ENCODE measurements at regions not wholly inside any gene's neighbourhood (a gene's known extent, or its start where the extent isn't known, plus 50 kb on each side); places are given as distances from the start of the nearest gene placed in this dataset.
A peak's percentile ranks its signal among the peaks of the same experiment; 100 is the strongest.

DNA sequence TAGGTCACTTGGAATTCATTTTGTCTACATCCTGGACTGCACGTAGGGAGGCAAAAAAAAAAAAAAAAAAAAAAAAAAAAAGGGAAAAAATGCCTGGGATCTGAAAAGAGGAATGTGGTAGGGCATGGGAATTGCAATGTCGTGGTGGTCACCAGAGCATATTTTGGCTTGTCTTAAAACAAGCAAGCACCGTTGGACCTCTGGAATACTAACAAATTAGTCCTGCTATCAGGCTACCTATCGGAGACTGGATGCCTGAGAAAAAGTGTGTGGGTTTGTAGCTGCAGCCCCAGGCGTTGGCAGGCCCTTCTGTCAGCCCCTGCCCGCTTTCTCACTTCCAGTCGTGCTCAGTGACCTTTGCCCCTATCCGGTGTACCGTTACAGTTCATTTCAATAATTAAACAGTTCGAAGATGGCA is 588.5 kb upstream of the ZEB2 start:
- Histone ChIP-seq H3K27me3 (ENCODE audit: control insufficient read depth in 1 of 2, insufficient read depth in 1 of 2, low read length in 2 of 2) (no peaks in the 10 kb centered on the region), H3K9me3 (ENCODE audit: control insufficient read depth, low read length) (no peaks in the 10 kb centered on the region), H2AK5ac (ENCODE audit: low read length, severe bottlenecking) (no peak overlapping the region), H2BK120ac (ENCODE audit: low read depth, low read length) (no peak overlapping the region), H3K4me3 (ENCODE audit: insufficient read depth in 1 of 2, low read depth in 1 of 2, low read length in 2 of 2) (no peak overlapping the region), H3K14ac (ENCODE audit: low read length in 2 of 2) (no peak overlapping the region), H3K18ac (ENCODE audit: low read depth in 1 of 2, low read length in 2 of 2) (peak overlapping the region in 1 of 2 experiments; percentile 37), H3K79me1 (replicated peaks; ENCODE audit: low read length, poor library complexity, severe bottlenecking) (no peaks in the 10 kb centered on the region), H2BK5ac (ENCODE audit: low read depth, low read length, poor library complexity, severe bottlenecking) (no peak overlapping the region), H2BK15ac (ENCODE audit: low read depth, poor library complexity, severe bottlenecking) (no peak overlapping the region), H3K4me2 (ENCODE audit: low read length, poor library complexity, severe bottlenecking) (no peak overlapping the region), H4K91ac (ENCODE audit: low read length) (no peak overlapping the region), H2BK12ac (ENCODE audit: low read length in 2 of 2) (peak overlapping the region in 1 of 2 experiments; percentile 7), H3K4ac (ENCODE audit: low read depth in 1 of 2, low read length in 2 of 2) (no peak overlapping the region), H3K36me3 (ENCODE audit: control insufficient read depth in 1 of 2, insufficient read depth in 2 of 2, low read depth in 1 of 2, low read length in 2 of 2) (no peaks in the 10 kb centered on the region), H3K4me1 (ENCODE audit: control insufficient read depth, insufficient read depth, low read depth, low read length) (no peaks in the 10 kb centered on the region), H3K9ac (ENCODE audit: low read length) (no peak overlapping the region), H4K8ac (ENCODE audit: low read length) (no peak overlapping the region), H2AFZ (ENCODE audit: low read depth, low read length) (no peak overlapping the region), H3K27ac (ENCODE audit: low read length, poor library complexity, severe bottlenecking) (no peak overlapping the region), H3K23ac (ENCODE audit: low read length in 2 of 2) (no peak overlapping the region)
- no peak for DNase-seq
- WGBS, result 85% methylated on average over 10 of the region's 10 CpGs

DNA sequence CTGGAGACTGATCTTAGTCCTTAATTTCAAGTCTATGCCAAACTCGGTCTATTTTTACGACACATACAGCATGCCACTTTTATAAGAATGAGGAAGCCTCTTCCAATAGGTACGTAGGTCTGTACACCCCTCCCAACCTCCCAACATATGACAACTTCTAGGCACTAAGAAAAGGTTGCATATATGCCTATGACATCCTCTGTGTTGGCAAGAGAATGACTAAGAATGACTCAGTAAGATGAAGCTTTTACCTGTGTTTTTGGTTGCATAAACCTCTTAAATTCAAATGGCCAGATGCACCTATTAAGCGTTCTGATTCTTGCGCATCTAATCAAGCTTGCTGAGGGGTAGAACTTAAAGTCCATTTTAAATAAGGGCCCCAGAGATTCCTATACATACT is 586.4 kb upstream of the ZEB2 start:
- 89% methylated on average over 5 of the region's 5 CpGs for WGBS
- H2BK120ac ChIP-seq (ENCODE audit: low read depth, low read length), result no peak overlapping the region
- no peak overlapping the region for H3K9ac ChIP-seq (ENCODE audit: low read length)
- no peak overlapping the region for H2AK5ac ChIP-seq (ENCODE audit: low read length, severe bottlenecking)
- no peaks in the 10 kb centered on the region for H3K4me1 ChIP-seq (ENCODE audit: control insufficient read depth, insufficient read depth, low read depth, low read length)
- no peak overlapping the region for H3K18ac ChIP-seq (ENCODE audit: low read depth in 1 of 2, low read length in 2 of 2)
- H2AFZ ChIP-seq (ENCODE audit: low read depth, low read length), result no peak overlapping the region
- no peaks in the 10 kb centered on the region for H3K36me3 ChIP-seq (ENCODE audit: control insufficient read depth in 1 of 2, insufficient read depth in 2 of 2, low read depth in 1 of 2, low read length in 2 of 2)
- no peak overlapping the region for H4K8ac ChIP-seq (ENCODE audit: low read length)
- no peak overlapping the region for H3K14ac ChIP-seq (ENCODE audit: low read length in 2 of 2)
- no peaks in the 10 kb centered on the region for H3K9me3 ChIP-seq (ENCODE audit: control insufficient read depth, low read length)
- no peak overlapping the region for H3K4me2 ChIP-seq (ENCODE audit: low read length, poor library complexity, severe bottlenecking)
- no peak overlapping the region for H3K23ac ChIP-seq (ENCODE audit: low read length in 2 of 2)
- no peak overlapping the region for H2BK5ac ChIP-seq (ENCODE audit: low read depth, low read length, poor library complexity, severe bottlenecking)
- DNase-seq, result no peak
- no peak overlapping the region for H2BK15ac ChIP-seq (ENCODE audit: low read depth, poor library complexity, severe bottlenecking)
- no peaks in the 10 kb centered on the region for H3K27me3 ChIP-seq (ENCODE audit: control insufficient read depth in 1 of 2, insufficient read depth in 1 of 2, low read length in 2 of 2)
- H3K4me3 ChIP-seq (ENCODE audit: insufficient read depth in 1 of 2, low read depth in 1 of 2, low read length in 2 of 2), result no peak overlapping the region
- no peak overlapping the region for H2BK12ac ChIP-seq (ENCODE audit: low read length in 2 of 2)
- no peaks in the 10 kb centered on the region for H3K79me1 ChIP-seq (replicated peaks; ENCODE audit: low read length, poor library complexity, severe bottlenecking)
- H3K27ac ChIP-seq (ENCODE audit: low read length, poor library complexity, severe bottlenecking), result no peak overlapping the region
- no peak overlapping the region for H4K91ac ChIP-seq (ENCODE audit: low read length)
- H3K4ac ChIP-seq (ENCODE audit: low read depth in 1 of 2, low read length in 2 of 2), result no peak overlapping the region

DNA sequence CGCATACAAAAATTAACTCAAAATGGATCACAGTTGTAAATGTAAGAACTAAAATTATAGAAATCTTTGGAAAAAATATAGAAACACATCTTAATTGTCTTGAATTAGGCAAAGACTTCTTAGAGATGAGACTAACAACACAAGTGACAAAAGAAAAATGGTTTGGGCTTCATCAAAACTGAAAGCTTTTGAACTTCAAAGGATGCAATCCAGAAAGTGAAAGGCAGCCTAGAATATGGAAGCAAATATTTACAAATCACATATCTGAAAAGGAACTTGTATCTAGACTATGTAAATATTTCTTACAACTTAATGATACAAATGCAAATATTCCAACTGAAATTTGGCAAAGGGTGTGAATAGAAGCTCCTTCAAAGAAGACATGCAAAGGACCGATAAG is 582.8 kb upstream of the ZEB2 start:
- no peak overlapping the region for H3K27ac ChIP-seq (ENCODE audit: low read length, poor library complexity, severe bottlenecking)
- H2AFZ ChIP-seq (ENCODE audit: low read depth, low read length), result no peak overlapping the region
- no peak overlapping the region for H2BK15ac ChIP-seq (ENCODE audit: low read depth, poor library complexity, severe bottlenecking)
- H3K14ac ChIP-seq (ENCODE audit: low read length in 2 of 2), result no peak overlapping the region
- no peak overlapping the region for H3K4me3 ChIP-seq (ENCODE audit: insufficient read depth in 1 of 2, low read depth in 1 of 2, low read length in 2 of 2)
- WGBS, result 91% methylated on average over 1 of the region's 2 CpGs
- no peak overlapping the region for H2BK12ac ChIP-seq (ENCODE audit: low read length in 2 of 2)
- no peak overlapping the region for H3K4ac ChIP-seq (ENCODE audit: low read depth in 1 of 2, low read length in 2 of 2)
- no peak overlapping the region for H3K18ac ChIP-seq (ENCODE audit: low read depth in 1 of 2, low read length in 2 of 2)
- no peak overlapping the region for H3K9ac ChIP-seq (ENCODE audit: low read length)
- no peak overlapping the region for H2BK120ac ChIP-seq (ENCODE audit: low read depth, low read length)
- H3K27me3 ChIP-seq (ENCODE audit: control insufficient read depth in 1 of 2, insufficient read depth in 1 of 2, low read length in 2 of 2), result no peaks in the 10 kb centered on the region
- no peaks in the 10 kb centered on the region for H3K9me3 ChIP-seq (ENCODE audit: control insufficient read depth, low read length)
- no peak overlapping the region for H2BK5ac ChIP-seq (ENCODE audit: low read depth, low read length, poor library complexity, severe bottlenecking)
- no peak overlapping the region for H4K8ac ChIP-seq (ENCODE audit: low read length)
- peaks cover 2% of the 10 kb centered on the region for H3K79me1 ChIP-seq (replicated peaks; ENCODE audit: low read length, poor library complexity, severe bottlenecking)
- H3K4me1 ChIP-seq (ENCODE audit: control insufficient read depth, insufficient read depth, low read depth, low read length), result no peaks in the 10 kb centered on the region
- H3K36me3 ChIP-seq (ENCODE audit: control insufficient read depth in 1 of 2, insufficient read depth in 2 of 2, low read depth in 1 of 2, low read length in 2 of 2), result no peaks in the 10 kb centered on the region
- no peak for DNase-seq
- no peak overlapping the region for H2AK5ac ChIP-seq (ENCODE audit: low read length, severe bottlenecking)
- H4K91ac ChIP-seq (ENCODE audit: low read length), result no peak overlapping the region
- H3K23ac ChIP-seq (ENCODE audit: low read length in 2 of 2), result no peak overlapping the region
- no peak overlapping the region for H3K4me2 ChIP-seq (ENCODE audit: low read length, poor library complexity, severe bottlenecking)

DNA sequence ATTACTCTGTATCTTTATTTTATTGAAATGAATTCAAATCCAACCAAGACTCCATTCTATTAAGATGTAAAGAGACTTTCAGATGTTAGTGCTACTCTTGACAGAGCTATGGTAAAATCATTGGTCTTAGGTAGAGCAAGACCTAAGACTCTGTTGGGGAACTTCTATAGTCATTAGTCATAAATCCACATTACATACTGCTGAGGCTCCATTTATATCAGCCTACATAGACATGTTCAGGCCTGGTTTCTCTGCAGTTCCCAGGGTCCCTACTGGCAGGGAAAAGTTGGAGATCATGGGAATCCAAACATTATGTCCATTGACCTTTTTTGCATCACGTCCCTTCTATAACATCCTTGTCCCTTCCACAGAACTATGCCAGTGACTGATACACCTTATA is 580.4 kb upstream of the ZEB2 start:
- H3K14ac ChIP-seq (ENCODE audit: low read length in 2 of 2), result no peak overlapping the region
- H3K4me2 ChIP-seq (ENCODE audit: low read length, poor library complexity, severe bottlenecking), result no peak overlapping the region

More for the DNA sequence above, 580.4 kb upstream of the ZEB2 start:
- 100% methylated on average over 1 of the region's 1 CpG for WGBS
- Histone ChIP-seq H2BK120ac (ENCODE audit: low read depth, low read length) (no peak overlapping the region), H3K27ac (ENCODE audit: low read length, poor library complexity, severe bottlenecking) (no peak overlapping the region), H3K4me1 (ENCODE audit: control insufficient read depth, insufficient read depth, low read depth, low read length) (no peaks in the 10 kb centered on the region), H2BK15ac (ENCODE audit: low read depth, poor library complexity, severe bottlenecking) (no peak overlapping the region), H3K9ac (ENCODE audit: low read length) (no peak overlapping the region), H3K4me3 (ENCODE audit: insufficient read depth in 1 of 2, low read depth in 1 of 2, low read length in 2 of 2) (no peak overlapping the region), H2AFZ (ENCODE audit: low read depth, low read length) (no peak overlapping the region), H2AK5ac (ENCODE audit: low read length, severe bottlenecking) (no peak overlapping the region), H3K23ac (ENCODE audit: low read length in 2 of 2) (no peak overlapping the region), H2BK12ac (ENCODE audit: low read length in 2 of 2) (peak overlapping the region in 1 of 2 experiments; percentile 60), H3K36me3 (ENCODE audit: control insufficient read depth in 1 of 2, insufficient read depth in 2 of 2, low read depth in 1 of 2, low read length in 2 of 2) (no peaks in the 10 kb centered on the region), H3K9me3 (ENCODE audit: control insufficient read depth, low read length) (no peaks in the 10 kb centered on the region), H3K27me3 (ENCODE audit: control insufficient read depth in 1 of 2, insufficient read depth in 1 of 2, low read length in 2 of 2) (no peaks in the 10 kb centered on the region), H4K91ac (ENCODE audit: low read length) (no peak overlapping the region), H4K8ac (ENCODE audit: low read length) (no peak overlapping the region), H3K79me1 (replicated peaks; ENCODE audit: low read length, poor library complexity, severe bottlenecking) (peaks cover 2% of the 10 kb centered on the region), H3K4ac (ENCODE audit: low read depth in 1 of 2, low read length in 2 of 2) (no peak overlapping the region), H3K18ac (ENCODE audit: low read depth in 1 of 2, low read length in 2 of 2) (peak overlapping the region in 1 of 2 experiments; percentile 22), H2BK5ac (ENCODE audit: low read depth, low read length, poor library complexity, severe bottlenecking) (no peak overlapping the region)
- no peak for DNase-seq
